ENCODE measurements at regions not wholly inside any gene's neighbourhood (a gene's known extent, or its start where the extent isn't known, plus 50 kb on each side); places are given as distances from the start of the nearest gene placed in this dataset.
"Not testable (repeated sequence)": the region's sequence is repeated elsewhere in the genome, so short reads cannot be mapped to it uniquely, and the experiment has no call there.

DNA sequence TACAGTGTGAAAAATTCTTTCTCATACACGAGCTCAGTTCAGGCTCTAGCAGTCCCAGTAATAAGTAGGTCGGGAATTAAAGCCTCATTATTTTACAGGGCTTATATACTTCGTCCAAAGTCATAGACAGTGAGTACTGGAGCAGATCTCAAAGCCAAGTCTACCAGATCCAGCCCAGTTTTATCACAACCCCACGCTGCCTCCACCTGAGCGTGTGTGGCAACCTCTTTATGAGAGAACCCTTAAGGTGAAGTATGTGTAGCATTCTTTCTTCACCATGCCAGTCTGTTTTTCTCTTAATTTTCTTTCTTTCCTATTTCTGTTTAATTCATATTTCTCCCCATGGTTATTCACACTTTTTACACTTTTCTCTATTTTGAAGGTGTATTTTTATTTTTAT is 574.6 kb upstream of the ARPP21 start:
- DNase-seq: no peak

DNA sequence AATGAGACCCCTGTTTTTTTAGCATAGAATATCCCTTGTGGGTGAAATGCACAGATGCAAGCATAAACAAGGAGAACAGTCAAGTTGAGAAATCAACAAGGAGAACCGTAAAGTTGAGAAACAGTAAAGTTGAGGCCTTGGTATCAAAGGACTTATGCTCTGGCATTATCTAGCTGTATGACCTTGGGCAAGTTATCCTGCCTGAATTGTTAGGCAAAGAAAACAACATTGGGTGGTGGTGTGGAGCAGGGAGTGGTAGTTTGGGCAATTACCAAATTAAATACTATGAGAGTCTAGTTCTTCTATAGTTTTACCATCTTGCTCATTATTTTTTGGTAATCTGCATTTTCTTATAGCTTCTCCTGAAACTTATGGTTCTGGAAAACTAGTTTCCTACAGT is 573.4 kb upstream of the ARPP21 start:
- no peak for DNase-seq

DNA sequence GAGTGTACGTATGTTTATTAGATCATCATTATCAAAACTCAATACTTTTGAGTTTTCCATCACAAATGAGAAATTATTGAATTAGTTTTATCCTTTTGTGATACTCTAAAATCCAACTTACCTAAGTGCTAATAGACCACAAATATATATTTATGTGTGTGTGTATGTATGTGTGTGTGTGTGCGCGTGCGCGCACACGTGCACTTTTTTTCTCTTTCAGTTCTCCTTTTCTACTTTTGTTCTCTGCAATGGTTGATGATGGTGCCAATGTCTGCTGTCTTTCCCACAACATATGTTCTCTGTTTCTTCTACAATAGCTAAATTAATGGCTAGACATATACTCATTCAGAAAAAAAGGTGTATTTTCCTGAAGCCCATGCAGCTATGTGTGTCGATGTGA is 571.6 kb upstream of the ARPP21 start:
- no peak for DNase-seq

DNA sequence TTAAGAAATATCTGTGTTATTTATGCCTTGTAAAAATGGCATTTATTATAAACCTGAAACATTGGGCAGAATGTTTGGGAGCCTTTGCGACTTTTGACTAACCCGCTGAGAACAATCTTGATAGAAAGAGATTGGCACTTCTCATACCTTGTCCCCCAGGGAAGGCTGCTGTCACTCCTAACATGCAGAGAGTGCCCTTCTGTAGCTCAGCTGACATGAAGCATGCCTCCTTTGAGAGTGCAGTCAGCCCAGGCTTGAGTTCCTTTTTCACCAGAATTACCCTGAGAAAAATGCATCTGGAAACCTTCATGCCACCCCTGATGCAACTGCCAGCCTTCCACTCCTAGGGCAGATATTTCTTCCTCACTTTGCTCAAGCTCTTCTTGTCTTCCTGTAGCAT is 569.2 kb upstream of the ARPP21 start:
- no peak for DNase-seq

DNA sequence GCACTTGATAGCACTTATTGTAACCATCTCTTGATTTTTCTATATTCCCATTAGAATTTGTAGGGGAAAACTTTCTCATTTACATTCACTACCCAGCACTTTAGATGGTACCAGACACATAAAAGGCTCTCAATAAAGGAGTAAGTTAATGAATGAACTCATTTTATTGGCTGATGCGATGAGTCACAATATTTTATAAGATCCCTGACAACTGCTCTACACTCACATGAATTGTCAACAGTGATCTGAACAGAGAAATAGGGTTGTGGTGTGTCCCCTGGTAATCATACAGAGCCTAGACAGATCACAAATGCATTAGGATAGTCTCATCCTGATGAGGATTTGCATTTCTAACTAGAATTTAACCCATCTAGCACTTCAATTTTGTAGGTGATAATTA is 567.6 kb upstream of the ARPP21 start:
- no peak for DNase-seq

DNA sequence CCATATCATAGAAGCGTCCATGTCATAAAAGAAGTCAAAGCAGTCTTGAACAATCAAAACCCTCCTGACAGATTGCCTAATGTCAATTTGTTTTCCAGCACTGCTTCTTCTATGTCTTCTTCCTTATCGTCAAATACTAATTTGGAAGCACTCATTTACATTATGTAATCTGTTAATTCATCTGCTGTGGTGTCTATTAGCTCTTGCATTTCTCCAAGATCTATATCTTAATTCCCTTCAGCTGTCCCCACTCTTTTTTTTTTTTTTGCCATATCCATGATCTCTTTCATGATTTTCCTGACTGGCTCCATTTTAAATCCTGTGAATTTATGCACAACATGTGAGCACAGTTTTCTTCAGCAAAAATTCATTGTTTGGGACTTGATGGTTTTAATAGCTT is 560.5 kb upstream of the ARPP21 start:
- DNase-seq: no peak

DNA sequence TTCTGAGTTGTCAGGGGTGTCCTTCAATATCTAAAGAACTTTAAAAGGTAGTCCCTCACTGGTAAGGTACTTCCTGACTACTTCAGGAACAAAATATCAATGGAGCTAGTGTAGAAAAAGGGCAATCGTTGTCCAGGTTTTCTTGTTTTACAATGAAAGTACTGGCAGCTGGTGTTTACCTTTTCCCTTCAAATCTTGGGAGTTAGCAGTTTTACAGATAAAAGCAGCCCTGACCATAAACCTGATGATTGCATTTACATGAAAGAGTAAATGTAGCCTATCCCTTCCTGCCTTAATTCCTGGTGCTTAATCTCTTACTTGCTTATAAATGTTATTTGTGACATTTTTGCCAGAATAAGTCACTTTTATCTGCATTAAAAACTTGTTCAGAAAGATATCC is 559.9 kb upstream of the ARPP21 start:
- no peak for DNase-seq

DNA sequence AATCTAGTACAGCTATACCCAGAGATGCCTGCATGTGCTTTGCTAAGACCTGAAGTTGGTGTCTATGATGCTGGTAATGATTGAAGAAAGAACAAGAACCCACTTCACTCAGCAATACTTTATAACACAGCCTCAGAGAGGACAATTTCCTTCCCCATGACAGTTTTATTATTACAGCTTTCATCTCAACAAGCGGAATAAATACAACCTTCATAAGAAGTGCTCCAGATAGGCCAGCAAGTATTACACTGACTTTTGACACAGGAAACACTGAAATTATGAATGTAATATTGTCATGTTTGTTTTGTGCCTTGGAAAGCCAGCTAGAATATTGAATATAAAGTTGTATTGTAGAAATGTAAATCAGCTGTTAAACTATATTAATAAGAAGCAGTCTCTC is 557.4 kb upstream of the ARPP21 start:
- no peak for DNase-seq

DNA sequence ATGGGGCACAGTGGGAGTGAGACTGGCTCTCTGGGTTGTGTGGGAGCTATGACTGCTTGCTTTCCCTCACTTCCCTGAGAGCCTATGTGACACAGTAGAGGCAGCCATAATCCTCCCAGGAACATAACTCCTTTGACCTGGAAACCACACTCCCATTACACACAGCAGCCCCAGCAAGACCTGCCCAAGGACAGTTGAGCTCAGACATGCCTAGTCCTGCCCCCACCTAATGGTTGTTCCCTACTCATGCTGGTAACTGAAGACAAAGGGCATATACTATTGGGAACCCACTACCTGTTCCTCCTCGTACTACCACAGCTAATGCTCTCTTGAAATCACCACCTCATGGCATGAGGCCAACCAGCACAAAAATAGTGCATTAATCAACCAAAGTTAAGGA is 550.4 kb upstream of the ARPP21 start:
- DNase-seq: no peak

DNA sequence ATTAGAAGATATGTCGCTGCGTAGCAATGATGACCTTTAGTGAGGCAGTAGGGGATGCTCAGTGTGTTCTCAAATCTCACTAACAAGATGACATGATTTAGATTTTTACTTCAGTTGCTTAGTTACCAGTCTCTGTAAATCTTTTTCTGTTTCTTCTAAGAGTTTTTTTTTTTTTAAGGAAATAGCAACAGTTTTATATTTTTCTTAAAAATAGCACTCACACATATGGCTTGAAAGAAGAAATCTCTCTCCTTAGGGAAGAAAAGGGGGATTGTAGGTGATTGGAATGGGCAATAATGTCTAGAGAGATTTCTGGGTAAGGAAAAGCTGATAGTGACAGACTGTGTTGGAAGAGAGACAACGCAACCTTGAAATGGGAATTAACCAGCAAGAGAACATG is 524.6 kb upstream of the ARPP21 start:
- DNase-seq: no peak

DNA sequence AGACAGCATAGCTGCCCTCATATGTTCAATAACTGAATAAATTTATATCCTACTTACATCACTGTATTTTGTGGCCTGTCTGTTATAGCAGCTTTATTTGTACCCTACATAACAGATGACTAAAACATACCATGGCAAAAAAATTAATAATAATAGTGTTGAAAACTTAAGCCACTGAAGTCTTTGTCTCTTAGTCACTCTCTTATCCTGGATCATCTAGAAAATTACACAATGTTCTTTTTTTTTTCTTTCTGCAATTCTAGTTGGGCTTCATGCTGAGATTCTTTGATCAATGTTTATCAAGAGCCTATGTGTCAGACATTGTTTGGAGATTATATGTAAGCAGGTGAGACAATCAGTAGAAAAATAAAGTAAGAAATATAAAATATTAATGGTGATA is 519.3 kb upstream of the ARPP21 start:
- no peak for DNase-seq

DNA sequence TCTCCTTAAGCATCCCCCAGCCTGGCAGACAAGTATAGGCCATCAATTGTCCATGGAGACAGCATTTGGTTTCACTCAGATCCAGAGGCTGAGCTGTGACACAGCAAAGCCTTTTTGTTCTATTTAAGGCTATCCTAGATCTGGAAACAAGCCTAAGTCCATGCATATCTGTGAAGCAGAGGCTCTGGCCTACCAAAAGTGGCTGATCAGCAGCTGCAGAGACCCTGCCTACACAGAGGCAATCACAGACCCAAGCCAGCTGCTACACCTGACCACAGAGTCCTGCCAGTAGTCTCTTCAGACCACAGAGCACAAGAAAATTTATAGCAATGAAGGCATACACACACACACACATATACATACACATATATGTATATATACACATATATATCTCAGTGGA is 501.7 kb upstream of the ARPP21 start:
- DNase-seq: no peak

DNA sequence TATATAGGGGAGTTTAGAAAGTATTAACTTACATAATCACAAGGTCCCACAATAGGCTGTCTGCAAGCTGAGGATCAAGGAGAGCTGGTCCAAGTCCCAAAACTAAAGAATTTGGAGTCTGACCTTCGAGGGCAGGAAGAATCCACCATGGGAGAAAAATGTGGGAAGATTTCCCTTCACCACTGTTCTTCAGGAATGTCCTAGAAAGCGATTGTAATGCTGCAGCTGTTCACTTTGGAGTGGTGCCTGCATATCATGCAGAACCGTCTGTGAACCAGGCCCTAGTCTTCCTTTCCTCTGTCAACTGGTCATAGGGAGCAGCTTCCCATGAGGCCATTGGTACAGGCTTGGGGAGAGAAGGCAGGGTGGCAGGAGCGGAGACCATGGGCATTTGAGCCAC is 497.9 kb upstream of the ARPP21 start:
- no peak for DNase-seq

DNA sequence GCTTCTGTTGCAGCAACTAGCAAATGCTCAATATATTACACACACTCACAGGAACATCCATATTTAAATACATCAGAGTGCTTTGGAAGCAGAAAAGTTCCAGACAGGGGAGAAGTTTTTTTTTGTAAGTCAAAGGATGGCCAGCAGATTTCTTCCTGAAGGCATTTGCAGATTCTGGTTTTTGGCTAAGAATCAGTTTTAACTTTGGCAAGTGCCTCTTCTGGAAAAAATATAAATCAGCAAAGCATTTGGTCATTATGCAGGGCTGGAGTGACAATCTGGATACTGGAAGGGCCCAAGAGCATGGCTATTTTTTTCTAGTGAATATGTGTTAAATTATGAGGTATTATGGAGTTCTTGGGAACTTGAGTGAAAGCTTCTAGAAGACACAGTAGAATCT is 495.3 kb upstream of the ARPP21 start:
- no peak for DNase-seq

DNA sequence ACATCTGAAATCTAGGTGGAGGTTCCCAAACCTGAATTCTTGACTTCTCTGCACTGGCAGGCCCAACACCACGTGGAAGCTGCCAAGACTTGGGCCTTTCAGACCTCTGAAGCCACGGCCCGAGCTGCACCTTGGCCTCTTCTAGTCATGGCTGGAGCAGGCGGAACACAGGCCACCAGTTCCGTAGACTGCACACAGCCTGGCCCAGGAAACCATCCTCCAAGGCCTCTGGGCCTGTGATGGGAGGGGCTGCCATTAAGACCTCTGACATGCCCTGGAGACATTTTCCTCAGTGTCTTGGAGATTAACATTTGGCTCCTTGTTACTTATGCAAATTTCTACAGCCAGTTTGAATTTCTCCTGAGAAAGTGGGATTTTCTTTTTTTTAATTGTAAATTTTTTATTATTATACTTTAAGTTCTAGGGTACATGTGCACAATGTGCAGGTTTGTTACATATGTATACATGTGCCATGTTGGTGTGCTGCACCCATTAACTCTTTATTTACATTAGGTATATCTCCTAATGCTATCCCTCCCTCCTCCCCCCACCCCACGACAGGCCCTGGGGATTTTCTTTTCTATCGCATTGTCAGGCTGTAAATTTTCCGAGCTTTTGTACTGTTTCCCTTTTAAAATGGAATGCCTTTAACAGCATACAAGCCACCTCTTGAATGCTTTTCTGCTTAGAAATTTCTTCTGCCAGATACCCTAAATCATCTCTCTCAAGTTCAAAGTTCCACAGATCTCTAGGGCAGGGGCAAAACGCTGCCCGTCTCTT is 492.9 kb upstream of the ARPP21 start:
- not testable (repeated sequence) for DNase-seq

DNA sequence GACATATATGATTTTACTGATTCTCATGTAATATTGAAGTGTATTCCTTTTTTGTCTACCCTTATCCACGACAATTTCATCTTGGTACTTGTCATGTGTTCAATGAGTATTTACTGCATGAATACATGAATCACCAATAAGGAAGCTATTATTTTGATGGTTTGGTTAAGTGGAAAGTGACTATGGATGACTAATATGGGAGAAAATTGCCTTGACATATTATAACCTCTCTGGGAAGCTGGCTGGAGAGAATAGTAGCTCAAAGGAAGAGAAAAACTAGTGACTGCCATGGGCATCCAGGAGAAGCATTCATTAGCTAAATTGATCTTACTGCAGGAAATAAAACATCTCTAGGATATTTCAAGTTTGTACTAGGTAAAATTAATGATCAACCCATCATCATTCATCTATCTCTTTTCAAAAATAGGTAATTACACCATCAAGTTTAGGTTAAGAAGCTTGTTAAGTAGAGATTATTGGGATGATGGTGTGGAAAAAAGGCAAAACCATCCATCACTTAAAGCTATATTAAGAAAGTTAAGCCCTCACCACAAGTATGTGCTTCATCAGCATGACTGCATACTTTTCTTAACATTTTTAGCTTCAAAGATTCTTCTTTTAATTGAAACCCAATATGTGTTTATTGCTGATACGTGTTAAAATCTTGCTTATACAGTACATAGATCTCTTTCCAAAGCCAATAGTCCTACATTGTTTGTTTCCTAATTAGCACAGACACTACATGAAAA is 455.2 kb upstream of the ARPP21 start:
- DNase-seq: no peak

DNA sequence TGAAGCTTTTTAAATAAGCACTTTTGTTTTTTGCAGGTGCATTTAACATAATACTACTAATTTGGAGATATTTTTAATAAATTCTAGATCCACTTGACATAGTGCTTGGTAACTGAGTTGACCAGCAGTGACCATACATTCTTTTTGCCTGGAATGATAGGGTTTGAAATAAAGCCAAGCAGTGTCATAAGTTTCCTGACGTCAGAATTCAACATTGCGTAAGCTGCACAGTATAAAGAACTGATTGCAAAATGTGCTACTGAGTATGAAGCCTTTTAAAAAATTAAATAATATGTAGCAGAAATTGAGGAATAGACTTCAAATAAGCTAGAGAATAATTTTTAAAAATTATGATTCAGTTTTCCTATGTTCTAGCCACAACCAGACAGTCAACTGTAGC is 454.6 kb upstream of the ARPP21 start:
- DNase-seq: no peak

DNA sequence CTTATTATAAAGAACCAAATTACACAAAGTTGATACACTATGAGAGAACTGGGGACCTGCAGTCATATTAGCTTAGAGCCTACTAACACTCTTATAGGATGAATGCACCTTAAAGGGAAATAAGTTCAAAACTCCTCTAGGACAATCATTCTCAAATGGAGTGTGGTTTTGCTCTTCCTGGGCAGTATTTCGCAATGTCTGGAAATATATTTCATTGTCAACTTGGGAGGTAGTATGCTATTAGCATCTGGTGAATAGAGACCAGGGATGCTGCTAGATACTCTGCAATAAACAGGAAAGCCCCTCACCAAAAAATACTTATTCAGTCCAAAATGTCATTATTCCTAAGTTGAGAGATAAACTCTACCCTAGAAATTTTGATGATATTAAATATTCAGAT is 451.4 kb upstream of the ARPP21 start:
- no peak for DNase-seq

DNA sequence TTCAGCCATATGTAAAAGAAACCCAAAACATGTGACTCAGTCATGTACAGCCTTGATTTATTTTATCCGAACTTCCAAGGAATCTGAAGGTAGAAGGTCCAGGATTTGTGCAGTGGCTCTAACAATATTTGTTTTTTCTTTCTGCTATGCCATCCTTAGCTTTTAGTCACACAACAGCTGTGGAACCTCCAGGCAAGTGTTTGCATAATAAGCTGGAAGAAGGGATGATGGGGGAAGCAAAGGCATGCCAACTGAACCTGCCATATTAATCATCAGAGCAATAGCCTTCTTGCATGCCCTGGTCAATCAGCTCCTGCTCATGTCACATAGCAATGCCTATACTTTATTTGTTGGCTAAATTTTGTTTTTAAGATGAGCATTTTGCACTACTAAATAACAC is 444.7 kb upstream of the ARPP21 start:
- DNase-seq: no peak

DNA sequence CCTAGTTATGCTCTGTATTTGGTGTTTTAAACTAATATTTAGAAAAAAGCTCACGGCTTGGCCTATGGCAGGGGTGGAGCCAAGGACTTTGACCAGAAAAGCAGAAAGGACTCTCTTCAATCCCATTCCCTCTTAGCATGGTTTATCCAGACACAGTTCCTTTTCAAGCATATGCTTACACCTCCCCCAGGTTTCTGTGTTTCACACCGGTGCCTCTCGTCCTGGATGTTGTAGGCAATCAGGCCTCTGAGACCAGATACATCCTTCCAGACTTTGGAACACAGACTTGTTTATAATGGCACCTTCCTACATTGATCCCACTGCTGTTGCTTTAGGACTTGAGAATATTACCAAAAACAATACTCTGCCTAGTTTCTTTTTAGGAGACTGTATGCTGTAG is 440.5 kb upstream of the ARPP21 start:
- no peak for DNase-seq

DNA sequence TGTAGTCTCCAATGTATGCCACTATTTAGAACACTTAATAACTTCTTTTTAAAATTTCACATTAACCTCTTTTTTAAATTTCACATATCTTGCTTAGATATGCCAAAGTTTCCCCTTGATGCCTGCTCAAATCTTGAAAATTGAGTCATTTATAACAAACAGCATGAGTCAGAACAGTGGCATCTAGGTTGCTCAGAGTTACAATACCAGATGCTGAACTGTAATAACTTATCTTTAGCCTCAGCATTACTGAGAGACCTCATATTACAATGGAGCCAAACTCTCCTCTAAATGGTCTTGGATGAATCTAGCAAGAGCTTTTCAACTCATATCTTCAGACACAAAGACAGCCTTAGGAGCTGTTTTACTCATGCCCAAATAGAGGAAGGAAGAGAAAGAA is 439.3 kb upstream of the ARPP21 start:
- DNase-seq: no peak

DNA sequence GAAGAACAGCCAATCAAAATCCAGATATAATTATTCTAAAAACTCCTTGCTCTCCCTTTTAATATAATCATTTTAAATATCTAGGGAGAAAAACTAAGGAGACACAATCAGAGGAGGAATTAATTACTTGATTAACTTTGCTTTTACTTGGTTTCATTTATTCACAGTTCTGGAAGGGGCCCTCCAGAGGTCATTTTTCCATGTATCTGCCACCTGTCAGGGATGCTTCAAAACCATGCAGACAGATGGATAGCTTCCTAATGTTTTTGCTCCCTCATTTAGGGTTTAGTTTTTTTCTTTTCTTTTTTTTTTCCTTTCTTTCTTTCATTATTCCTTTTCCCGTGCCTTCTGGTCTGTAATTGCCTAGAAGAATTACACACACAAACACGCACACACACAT is 438.1 kb upstream of the ARPP21 start:
- no peak for DNase-seq

DNA sequence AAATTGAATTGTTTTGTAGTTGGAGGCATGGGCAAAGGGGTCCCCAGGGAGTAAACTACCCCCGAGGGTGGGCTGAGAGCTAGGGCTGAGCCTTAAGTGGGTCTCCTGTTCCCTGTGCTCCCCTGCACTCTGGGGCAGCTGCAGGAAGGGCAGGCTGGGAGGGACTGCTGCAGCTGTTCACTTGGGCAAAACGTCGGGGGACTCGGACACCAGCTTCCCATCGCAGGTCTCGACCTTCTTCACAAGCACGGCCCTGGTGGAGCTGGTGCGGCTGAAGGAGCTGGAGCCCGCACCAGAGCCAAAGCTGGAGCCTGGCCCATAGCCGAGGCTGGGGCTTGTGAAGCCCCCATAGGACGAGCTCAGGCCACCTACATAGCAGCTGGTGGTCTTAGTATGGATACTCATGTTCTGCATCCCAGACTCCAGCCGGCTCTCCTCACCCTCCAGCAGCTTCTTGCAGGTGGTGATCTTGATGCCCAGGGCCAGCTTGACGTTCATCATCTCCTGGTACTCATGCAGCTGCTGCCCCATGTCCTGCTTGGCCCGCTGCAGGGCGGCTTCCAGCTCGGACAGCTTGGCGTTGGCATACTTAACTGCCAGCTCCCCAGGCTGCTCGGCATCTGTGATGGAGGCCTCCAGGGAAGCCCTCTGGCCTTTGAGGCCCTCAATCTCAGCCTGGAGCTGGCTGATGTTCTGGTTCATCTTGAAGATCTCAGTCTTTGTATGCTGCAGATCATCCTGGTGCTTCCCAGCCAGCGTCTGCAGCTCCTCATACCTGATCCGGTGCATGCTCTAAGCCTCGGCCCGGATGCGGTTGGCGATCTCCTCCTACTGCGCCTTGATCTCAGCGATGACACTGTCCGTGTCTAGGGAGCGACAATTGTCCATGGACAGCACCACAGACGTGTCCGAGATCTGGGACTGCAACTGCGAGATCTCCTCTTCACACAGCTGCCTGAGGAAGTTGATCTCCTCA is 423.5 kb upstream of the ARPP21 start:
- DNase-seq: no peak
